Esophagus muscularis mucosa (tissue), 3 donors: ENCODE measurements at regions not wholly inside any gene's neighbourhood (a gene's known extent, or its start where the extent isn't known, plus 50 kb on each side); places are given as distances from the start of the nearest gene placed in this dataset.

ENCODE experiments used
- CTCF ChIP-seq, 3 experiments: fragments of 200-600 bp in 2 of 3; fragments of 450-650 bp in 1 of 3; sonication (generic) in 2 of 3; IDR thresholded peaks; one replicate each; pipeline ENCODE4 v1.5.1; 2017 to 2019; ENCODE audit warnings: antibody characterized with exemption in 3 of 3, mild to moderate bottlenecking in 2 of 3, moderate library complexity in 1 of 3
- POLR2AphosphoS5 ChIP-seq, 2 donors: sonication (generic); formaldehyde crosslinking; IDR thresholded peaks; one replicate each; pipeline ENCODE4 v1.6.1; 2017; ENCODE audit warnings: antibody characterized with exemption in 2 of 2

- TF ChIP-seq CTCF (IDR thresholded peaks at IDR 0.05) (no peak), POLR2AphosphoS5 (IDR thresholded peaks at IDR 0.05) (no peak)
Observed at GRCh38 chr6:141421378-141421777, 711.3 kb upstream of the GJE1 start.
